HepG2 (cell line): ENCODE measurements at regions not wholly inside any gene's neighbourhood (a gene's known extent, or its start where the extent isn't known, plus 50 kb on each side); places are given as distances from the start of the nearest gene placed in this dataset.

Experiments used
- ATAC-seq: fragments of 200-7000 bp; cut with Tn5 transposase; 3 replicates; pipeline ENCODE4 v1.9.1; 2020; ENCODE audit warnings: mild to moderate bottlenecking, moderate library complexity
- BruUV-seq: library from RNA; stranded (reverse); fragments of 400-500 nt; replicated peaks from 2 replicates; lab custom pipeline; 2021; lab: Mats Ljungman, UMichigan
- CTCF ChIA-PET: fragments of 300-600 bp; formaldehyde crosslinking; extraction: SDS; loops from one replicate; lab custom pipeline; 2021; ENCODE audit warnings: low total read pairs, inconsistent platforms, low intra/inter-chr PET ratio; lab: Yijun Ruan, JAX
- POLR2A ChIA-PET: fragments of 350-600 bp; sonication (Branson Sonifier 250); formaldehyde crosslinking; loops from one replicate; lab custom pipeline; 2020; ENCODE audit warnings: antibody characterized with exemption, inconsistent platforms; lab: Yijun Ruan, JAX
- DNase-seq: peaks from one replicate; pipeline ENCODE4 v3.0.0-alpha.2; 2015; ENCODE audit warnings: low spot score
- FAIRE-seq: peaks from 3 replicates; lab custom pipeline; 2011; peaks lifted over from hg19 to GRCh38; lab: Jason Lieb, UNC
- H2AFZ ChIP-seq: one replicate; pipeline ENCODE4 v1.6.1; 2011; ENCODE audit warnings: low read length, inconsistent platforms
- H3K27ac ChIP-seq: fragments of 300-600 bp; 3 replicates; pipeline ENCODE4 v1.8.0; 2011; ENCODE audit warnings: mixed run types, mild to moderate bottlenecking, mixed read lengths, low read length, inconsistent platforms; ENCODE audit not compliant: insufficient read depth; ENCODE audit errors: extremely low read length
- H3K27me3 ChIP-seq, 2 experiments: fragments of 200-600 bp in 1 of 2; 2 replicates in 1 of 2; 3 replicates in 1 of 2; pipeline versions ENCODE4 v1.6.0 to v1.8.0; 2011; ENCODE audit warnings: low read length in 2 of 2, mild to moderate bottlenecking in 2 of 2, moderate library complexity in 2 of 2, inconsistent platforms in 1 of 2; ENCODE audit not compliant: insufficient read depth in 2 of 2, control insufficient read depth in 1 of 2
- H3K36me3 ChIP-seq, 2 experiments: fragments of 200-600 bp in 1 of 2; replicated peaks in 1 of 2; 2 replicates in 1 of 2; 3 replicates in 1 of 2; pipeline versions ENCODE4 v1.5.1 to v1.8.0; 2011; ENCODE audit warnings: low read length in 2 of 2, inconsistent platforms in 1 of 2; ENCODE audit not compliant: insufficient read depth in 2 of 2, control insufficient read depth in 1 of 2
- H3K4me1 ChIP-seq: 2 replicates; pipeline ENCODE4 v1.5.1; 2012; ENCODE audit warnings: low read length, inconsistent platforms; ENCODE audit not compliant: insufficient read depth
- H3K4me2 ChIP-seq: 2 replicates; pipeline ENCODE4 v1.6.0; 2011; ENCODE audit warnings: low read depth, low read length, inconsistent platforms
- H3K4me3 ChIP-seq, 3 experiments: fragments of 200-600 bp in 1 of 3; sonication (generic), shearing (Covaris generic) in 1 of 3; replicated peaks in 1 of 3; 2 replicates each; pipeline ENCODE4 v1.5.1; 2011 to 2016; ENCODE audit warnings: low read length in 3 of 3, inconsistent platforms in 2 of 3, low read depth in 2 of 3, mild to moderate bottlenecking in 2 of 3, control low read depth in 1 of 3, mixed read lengths in 1 of 3; ENCODE audit not compliant: insufficient read depth in 1 of 3
- H3K79me2 ChIP-seq: one replicate; pipeline ENCODE4 v1.6.1; 2011; ENCODE audit warnings: low read length, inconsistent platforms; ENCODE audit not compliant: insufficient read depth
- H3K9ac ChIP-seq: 2 replicates; pipeline ENCODE4 v1.6.0; 2011; ENCODE audit warnings: mild to moderate bottlenecking, low read depth, low read length, inconsistent platforms; ENCODE audit not compliant: insufficient read depth
- H3K9me3 ChIP-seq: 2 replicates; pipeline ENCODE4 v1.5.1; 2012; ENCODE audit warnings: mild to moderate bottlenecking, low read length
- H4K20me1 ChIP-seq: 2 replicates; pipeline ENCODE4 v1.6.0; 2011; ENCODE audit warnings: inconsistent platforms, mild to moderate bottlenecking, low read length, moderate library complexity; ENCODE audit not compliant: insufficient read depth
- KDM1A ChIP-seq: IDR thresholded peaks from 2 replicates; pipeline ENCODE4 v1.6.1; 2016; ENCODE audit warnings: missing compliant biosample characterization
- MAFG ChIP-seq: sonication (generic); formaldehyde crosslinking; IDR thresholded peaks from 2 replicates; pipeline ENCODE4 v1.5.1; 2020; ENCODE audit warnings: mild to moderate bottlenecking, missing genetic modification reagents
- WIZ ChIP-seq: sonication (generic); formaldehyde crosslinking; IDR thresholded peaks from 2 replicates; pipeline ENCODE4 v1.5.1; 2020; ENCODE audit warnings: mild to moderate bottlenecking, missing genetic modification reagents
- ZNF101 ChIP-seq: sonication (generic); formaldehyde crosslinking; IDR thresholded peaks from 2 replicates; pipeline ENCODE4 v1.4.0; 2020; ENCODE audit warnings: mild to moderate bottlenecking, low read depth, missing genetic modification reagents, borderline replicate concordance
- ZNF567 ChIP-seq: sonication (generic); formaldehyde crosslinking; IDR thresholded peaks from 2 replicates; pipeline ENCODE4 v1.8.1; 2023; ENCODE audit warnings: mild to moderate bottlenecking, missing genetic modification reagents, borderline replicate concordance
- WGBS: methylation state at CpG from one replicate; pipeline ENCODE4 v1.1.6; 2017; ENCODE audit warnings: low lambda C conversion rate; 5-methylcytosine and 5-hydroxymethylcytosine counted together
- in situ Hi-C: cut with HindIII; loops from 2 replicates; pipeline ENCODE4 v1.10.0; 2017; ENCODE audit warnings: low pct_unique_long_range_greater_than_20kb; ENCODE audit not compliant: extremely low pct_ligation_motif_present
- intact Hi-C: fragments of 100-400 bp; cut with micrococcal nuclease; formaldehyde crosslinking; loops from one replicate; pipeline ENCODE4 v1.10.0; 2022; ENCODE audit not compliant: unreplicated experiment
- TF ChIP-seq, protein P1 (sequence below): sonication (generic); formaldehyde crosslinking; IDR thresholded peaks from 2 replicates; pipeline ENCODE4 v1.4.0; 2020; ENCODE audit warnings: missing genetic modification reagents, borderline replicate concordance
- TF ChIP-seq, protein P2 (sequence below): sonication (generic); formaldehyde crosslinking; IDR thresholded peaks from 2 replicates; pipeline ENCODE4 v1.5.0; 2020; ENCODE audit warnings: missing genetic modification reagents

DNA sequence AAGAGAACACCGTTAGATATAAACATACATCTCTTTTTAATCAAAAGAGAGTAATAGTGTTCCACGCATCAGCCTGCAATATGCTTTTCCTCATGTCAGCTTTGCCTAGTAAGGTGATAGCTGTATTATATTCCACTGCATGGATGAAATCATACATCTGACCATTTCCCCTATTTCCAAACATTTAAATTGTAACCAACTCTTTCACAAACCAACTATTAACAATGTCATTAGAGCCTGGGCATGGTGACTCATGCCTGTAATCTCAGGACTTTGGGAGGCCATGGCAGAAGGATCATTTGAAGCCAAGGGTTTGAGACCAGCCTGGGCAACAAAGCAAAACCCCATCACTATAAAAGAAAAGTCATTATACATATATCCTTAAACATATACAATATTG is 284.8 kb downstream of the BCL11A start (continued):
- TF ChIP-seq, protein P1, sequence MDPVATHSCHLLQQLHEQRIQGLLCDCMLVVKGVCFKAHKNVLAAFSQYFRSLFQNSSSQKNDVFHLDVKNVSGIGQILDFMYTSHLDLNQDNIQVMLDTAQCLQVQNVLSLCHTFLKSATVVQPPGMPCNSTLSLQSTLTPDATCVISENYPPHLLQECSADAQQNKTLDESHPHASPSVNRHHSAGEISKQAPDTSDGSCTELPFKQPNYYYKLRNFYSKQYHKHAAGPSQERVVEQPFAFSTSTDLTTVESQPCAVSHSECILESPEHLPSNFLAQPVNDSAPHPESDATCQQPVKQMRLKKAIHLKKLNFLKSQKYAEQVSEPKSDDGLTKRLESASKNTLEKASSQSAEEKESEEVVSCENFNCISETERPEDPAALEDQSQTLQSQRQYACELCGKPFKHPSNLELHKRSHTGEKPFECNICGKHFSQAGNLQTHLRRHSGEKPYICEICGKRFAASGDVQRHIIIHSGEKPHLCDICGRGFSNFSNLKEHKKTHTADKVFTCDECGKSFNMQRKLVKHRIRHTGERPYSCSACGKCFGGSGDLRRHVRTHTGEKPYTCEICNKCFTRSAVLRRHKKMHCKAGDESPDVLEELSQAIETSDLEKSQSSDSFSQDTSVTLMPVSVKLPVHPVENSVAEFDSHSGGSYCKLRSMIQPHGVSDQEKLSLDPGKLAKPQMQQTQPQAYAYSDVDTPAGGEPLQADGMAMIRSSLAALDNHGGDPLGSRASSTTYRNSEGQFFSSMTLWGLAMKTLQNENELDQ: no peak
- TF ChIP-seq KDM1A (CRISPR knock-in tag): no peak

DNA sequence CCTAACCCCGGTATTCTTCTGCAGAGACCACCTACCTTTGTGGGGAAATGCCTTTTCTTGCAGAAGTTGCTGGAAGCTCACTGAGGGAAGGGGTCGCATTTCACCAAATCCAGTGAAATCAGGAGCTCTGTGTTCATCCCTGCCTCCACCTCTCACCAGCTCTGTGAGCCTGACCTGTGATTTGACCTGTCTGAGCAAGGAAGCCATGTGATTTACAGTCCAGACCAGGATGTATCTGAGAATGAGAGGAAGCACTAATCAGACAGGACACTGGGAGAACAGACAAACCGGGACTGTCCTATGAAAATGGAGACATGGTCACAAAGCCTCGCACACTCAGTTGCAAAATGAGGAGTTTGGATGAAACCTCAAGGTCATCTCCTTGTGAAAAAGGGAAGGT is 285.4 kb downstream of the BCL11A start:
- Histone ChIP-seq H3K9me3 (no peaks in the 10 kb centered on the region), H2AFZ (no peak overlapping the region), H3K36me3 (no peaks in the 10 kb centered on the region), H3K9ac (no peak overlapping the region), H3K27ac (no peak overlapping the region), H3K4me2 (no peak overlapping the region), H3K4me3 (no peak overlapping the region), H4K20me1 (no peaks in the 10 kb centered on the region), H3K79me2 (no peaks in the 10 kb centered on the region), H3K4me1 (no peaks in the 10 kb centered on the region), H3K27me3 (no peaks in the 10 kb centered on the region)
- in situ Hi-C loops (no loop called here), intact Hi-C loops (no loop called here)
- CTCF ChIA-PET: no interaction called here
- BruUV-seq: no TSS peak
- 16% methylated on average over 4 of the region's 4 CpGs for WGBS
- FAIRE-seq (no peak), DNase-seq (no peak), ATAC-seq (no peak)
- POLR2A ChIA-PET: no interaction called here
- TF ChIP-seq MAFG (CRISPR knock-in tag) (no peak), ZNF567 (CRISPR knock-in tag) (no peak), ZNF101 (CRISPR knock-in tag) (no peak), WIZ (CRISPR knock-in tag) (no peak)
- TF ChIP-seq, protein P2, sequence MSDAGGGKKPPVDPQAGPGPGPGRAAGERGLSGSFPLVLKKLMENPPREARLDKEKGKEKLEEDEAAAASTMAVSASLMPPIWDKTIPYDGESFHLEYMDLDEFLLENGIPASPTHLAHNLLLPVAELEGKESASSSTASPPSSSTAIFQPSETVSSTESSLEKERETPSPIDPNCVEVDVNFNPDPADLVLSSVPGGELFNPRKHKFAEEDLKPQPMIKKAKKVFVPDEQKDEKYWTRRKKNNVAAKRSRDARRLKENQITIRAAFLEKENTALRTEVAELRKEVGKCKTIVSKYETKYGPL (CRISPR knock-in tag): no peak
